ENCODE measurements at regions not wholly inside any gene's neighbourhood (a gene's known extent, or its start where the extent isn't known, plus 50 kb on each side); places are given as distances from the start of the nearest gene placed in this dataset.

- no peak for DNase-seq (ENCODE audit: low spot score)
Observed at GRCh38 chr5:161960314-161960713, 107.3 kb upstream of the GABRG2 start.

- DNase-seq (ENCODE audit: low spot score), result peak; percentile 0
Observed at GRCh38 chr5:161966564-161966963, 101.0 kb upstream of the GABRG2 start.

DNA sequence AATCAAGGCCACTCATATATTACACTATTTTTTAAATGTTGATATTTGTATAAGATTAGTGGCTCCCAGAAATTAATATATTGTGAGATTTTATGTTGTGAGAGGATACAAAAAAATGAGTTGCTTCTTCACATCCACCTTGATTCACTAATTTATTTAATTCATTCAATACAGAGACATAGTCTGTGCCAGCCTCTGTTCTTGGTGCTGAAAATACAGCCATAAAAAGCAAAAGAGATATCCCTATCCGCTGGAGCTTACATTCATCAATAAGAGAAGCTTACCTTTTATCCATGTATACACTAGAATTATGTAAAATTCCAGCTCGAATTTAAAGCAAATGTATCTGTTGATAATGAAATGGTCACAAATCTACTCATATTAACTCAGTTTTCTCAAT lies 92.2 kb upstream of the GABRG2 start:
- no peak for DNase-seq (ENCODE audit: low spot score)

- no peak for DNase-seq (ENCODE audit: low spot score)
Observed at GRCh38 chr5:161988077-161988476, 79.5 kb upstream of the GABRG2 start.
